Liver (tissue), 8 donors: ENCODE measurements at regions not wholly inside any gene's neighbourhood (a gene's known extent, or its start where the extent isn't known, plus 50 kb on each side); places are given as distances from the start of the nearest gene placed in this dataset.

Experiments used
- DNase-seq: peaks from one replicate; pipeline ENCODE4 v3.0.0-alpha.2; 2017; ENCODE audit warnings: low spot score
- H3K27ac ChIP-seq, 2 donors: one replicate each; pipeline ENCODE4 v1.7.0; 2013; ENCODE audit warnings: inconsistent platforms in 2 of 2, low read length in 2 of 2, control low read depth in 1 of 2, low read depth in 1 of 2, mild to moderate bottlenecking in 1 of 2
- H3K27me3 ChIP-seq, 4 donors: one replicate each; pipeline versions ENCODE4 v1.6.1 to v1.7.0; 2013; ENCODE audit warnings: low read length in 3 of 4, inconsistent platforms in 1 of 4, mild to moderate bottlenecking in 1 of 4, moderate library complexity in 1 of 4; ENCODE audit not compliant: control insufficient read depth in 4 of 4, insufficient read depth in 4 of 4
- H3K36me3 ChIP-seq, 4 donors: one replicate each; pipeline versions ENCODE4 v1.6.1 to v1.7.0; 2013; ENCODE audit warnings: low read length in 3 of 4, mild to moderate bottlenecking in 3 of 4, low read depth in 1 of 4, moderate library complexity in 1 of 4; ENCODE audit not compliant: control insufficient read depth in 4 of 4, insufficient read depth in 3 of 4
- H3K4me1 ChIP-seq, 4 donors: one replicate each; pipeline versions ENCODE4 v1.6.1 to v1.7.0; 2013; ENCODE audit warnings: low read length in 3 of 4, mild to moderate bottlenecking in 3 of 4, moderate library complexity in 1 of 4; ENCODE audit not compliant: control insufficient read depth in 4 of 4, insufficient read depth in 4 of 4
- H3K4me3 ChIP-seq, 3 donors: one replicate each; pipeline versions ENCODE4 v1.6.1 to v1.7.0; 2013; ENCODE audit warnings: low read length in 3 of 3, control low read depth in 1 of 3, low read depth in 1 of 3, mild to moderate bottlenecking in 1 of 3
- H3K9ac ChIP-seq, 2 donors: one replicate each; pipeline ENCODE4 v1.7.0; 2013; ENCODE audit warnings: low read length in 2 of 2, mild to moderate bottlenecking in 2 of 2, moderate library complexity in 2 of 2, control low read depth in 1 of 2, low read depth in 1 of 2
- H3K9me3 ChIP-seq, 4 donors: one replicate each; pipeline versions ENCODE4 v1.6.1 to v1.7.0; 2013; ENCODE audit warnings: low read length in 3 of 4; ENCODE audit not compliant: control insufficient read depth in 4 of 4
- CTCF ChIP-seq: fragments of 150-350 bp; IDR thresholded peaks from 2 replicates; pipeline ENCODE4 v1.5.1; 2017; ENCODE audit warnings: improper control_type of control experiment, low read depth, low read length; ENCODE audit not compliant: missing input control
- GABPA ChIP-seq, 2 donors: IDR thresholded peaks in 1 of 2; conservative IDR thresholded peaks in 1 of 2; 2 replicates each; pipeline ENCODE4 v1.6.1; 2016; ENCODE audit warnings: antibody characterized with exemption in 2 of 2, mild to moderate bottlenecking in 1 of 2, moderate library complexity in 1 of 2
- HNF4A ChIP-seq, 2 donors: conservative IDR thresholded peaks; 2 replicates each; pipeline ENCODE4 v1.6.1; 2016; ENCODE audit warnings: antibody characterized with exemption in 2 of 2, mild to moderate bottlenecking in 2 of 2
- JUND ChIP-seq, 2 donors: IDR thresholded peaks; 2 replicates each; pipeline ENCODE4 v1.6.1; 2016; ENCODE audit warnings: antibody characterized with exemption in 2 of 2
- NR2F2 ChIP-seq: IDR thresholded peaks from 2 replicates; pipeline ENCODE4 v1.6.1; 2016; ENCODE audit warnings: antibody characterized with exemption
- RAD21 ChIP-seq, 2 donors: IDR thresholded peaks; 2 replicates each; pipeline ENCODE4 v1.6.1; 2016; ENCODE audit warnings: antibody characterized with exemption in 2 of 2, mild to moderate bottlenecking in 2 of 2
- RXRA ChIP-seq, 2 donors: IDR thresholded peaks; 2 replicates each; pipeline ENCODE4 v1.6.1; 2017 to 2018; ENCODE audit warnings: antibody characterized with exemption in 2 of 2, mild to moderate bottlenecking in 1 of 2
- WGBS: extraction: QIAGEN DNeasy Blood & Tissue Kit; methylation state at CpG from one replicate; pipeline ENCODE4 v1.1.7; 2013; 5-methylcytosine and 5-hydroxymethylcytosine counted together
- TF ChIP-seq, protein P1 (sequence below): IDR thresholded peaks from 2 replicates; pipeline ENCODE4 v1.6.1; 2016; ENCODE audit warnings: antibody characterized with exemption
- TF ChIP-seq, protein P2 (sequence below): IDR thresholded peaks from 2 replicates; pipeline ENCODE4 v1.6.1; 2016; ENCODE audit warnings: antibody characterized with exemption
- donor health status: healthy.
- donor health status: healthy.
- donor health status: healthy.
- donor health status: healthy.
- donor health status: healthy.

DNA sequence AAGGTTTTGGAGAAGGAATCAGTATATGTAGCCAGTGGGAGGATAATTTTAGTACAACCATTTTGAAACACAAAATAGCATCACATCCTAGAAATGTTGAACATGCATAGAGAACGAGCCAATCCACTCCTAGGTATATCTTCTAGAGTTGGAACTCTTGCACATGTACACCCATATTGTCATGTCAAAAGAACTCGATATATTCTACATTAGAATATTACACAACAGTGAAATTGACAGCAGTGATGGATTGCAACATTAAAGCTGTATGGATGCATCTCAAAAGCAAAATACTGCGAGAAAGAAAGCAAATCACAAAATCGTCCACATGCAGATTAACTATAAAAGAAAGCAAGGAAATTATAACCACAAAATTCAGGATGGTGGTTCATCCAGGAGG is 159.3 kb upstream of the NEBL start:
- Histone ChIP-seq H3K27me3 (no peaks in the 10 kb centered on the region), H3K4me1 (no peaks in the 10 kb centered on the region), H3K27ac (no peak overlapping the region), H3K4me3 (no peak overlapping the region), H3K9me3 (peaks cover 0 to 5% (median 1%) of the 10 kb centered on the region in 4 donors), H3K36me3 (no peaks in the 10 kb centered on the region), H3K9ac (no peak overlapping the region)
- WGBS, result 82% methylated on average over 4 of the region's 4 CpGs
- DNase-seq, result no peak
- TF ChIP-seq, protein P1, sequence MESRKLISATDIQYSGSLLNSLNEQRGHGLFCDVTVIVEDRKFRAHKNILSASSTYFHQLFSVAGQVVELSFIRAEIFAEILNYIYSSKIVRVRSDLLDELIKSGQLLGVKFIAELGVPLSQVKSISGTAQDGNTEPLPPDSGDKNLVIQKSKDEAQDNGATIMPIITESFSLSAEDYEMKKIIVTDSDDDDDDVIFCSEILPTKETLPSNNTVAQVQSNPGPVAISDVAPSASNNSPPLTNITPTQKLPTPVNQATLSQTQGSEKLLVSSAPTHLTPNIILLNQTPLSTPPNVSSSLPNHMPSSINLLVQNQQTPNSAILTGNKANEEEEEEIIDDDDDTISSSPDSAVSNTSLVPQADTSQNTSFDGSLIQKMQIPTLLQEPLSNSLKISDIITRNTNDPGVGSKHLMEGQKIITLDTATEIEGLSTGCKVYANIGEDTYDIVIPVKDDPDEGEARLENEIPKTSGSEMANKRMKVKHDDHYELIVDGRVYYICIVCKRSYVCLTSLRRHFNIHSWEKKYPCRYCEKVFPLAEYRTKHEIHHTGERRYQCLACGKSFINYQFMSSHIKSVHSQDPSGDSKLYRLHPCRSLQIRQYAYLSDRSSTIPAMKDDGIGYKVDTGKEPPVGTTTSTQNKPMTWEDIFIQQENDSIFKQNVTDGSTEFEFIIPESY, result no peak

DNA sequence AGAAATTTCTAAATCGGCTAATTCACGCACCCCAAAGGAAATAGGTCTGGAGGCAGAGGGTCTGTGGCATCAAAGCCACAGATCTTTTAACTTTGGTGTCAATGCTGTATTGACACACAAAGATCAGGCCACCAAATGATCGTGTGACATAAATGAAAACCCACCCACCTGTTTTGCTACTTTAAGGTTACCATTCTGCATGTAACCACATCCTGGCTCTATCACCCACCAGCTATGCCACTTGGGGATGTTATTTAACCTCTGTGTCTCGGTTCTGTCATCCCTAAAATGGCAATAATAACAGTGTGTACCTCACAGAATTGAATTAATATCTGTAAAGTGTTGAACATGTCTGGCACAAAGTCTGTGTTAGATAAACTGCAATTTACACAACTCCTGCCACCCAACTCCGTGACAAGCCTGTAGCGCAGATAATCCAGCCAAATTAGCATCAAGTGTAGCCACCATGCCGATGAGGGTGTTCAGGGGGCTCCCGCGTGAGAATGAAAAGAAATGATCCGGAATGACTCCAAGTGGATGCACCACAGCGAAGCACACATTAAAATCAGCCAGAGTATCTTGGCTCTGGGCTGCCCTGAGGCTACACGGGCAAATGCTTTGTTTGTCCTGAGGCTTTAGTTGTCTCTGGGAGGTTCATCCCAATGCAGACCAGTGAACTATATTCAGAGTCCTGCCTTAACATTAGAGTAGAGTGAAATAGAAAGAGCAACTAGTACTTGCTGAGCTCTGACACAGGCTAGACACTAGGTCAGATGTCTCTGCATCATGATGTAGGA is 158.4 kb upstream of the NEBL start:
- H3K36me3 ChIP-seq, result no peaks in the 10 kb centered on the region
- H3K27me3 ChIP-seq, result no peaks in the 10 kb centered on the region
- no peak overlapping the region for H3K9ac ChIP-seq
- H3K27ac ChIP-seq, result no peak overlapping the region
- H3K4me1 ChIP-seq, result no peaks in the 10 kb centered on the region
- peaks cover 0 to 5% (median 1%) of the 10 kb centered on the region in 4 donors for H3K9me3 ChIP-seq
- no peak for TF ChIP-seq RXRA (IDR thresholded peaks at IDR 0.05)
- DNase-seq, result no peak
- WGBS, result 85% methylated on average over 12 of the region's 12 CpGs
- H3K4me3 ChIP-seq, result no peak overlapping the region

GRCh38 chr10:21053953-21054690 is 157.0 kb upstream of the NEBL start:
- Histone ChIP-seq H3K27me3 (no peaks in the 10 kb centered on the region), H3K9ac (no peak overlapping the region), H3K4me3 (no peak overlapping the region), H3K9me3 (peaks cover 0 to 3% (median under 1%) of the 10 kb centered on the region in 4 donors), H3K27ac (no peak overlapping the region), H3K4me1 (no peaks in the 10 kb centered on the region), H3K36me3 (no peaks in the 10 kb centered on the region)
- TF ChIP-seq NR2F2, result no peak
- no peak for TF ChIP-seq HNF4A (conservative IDR thresholded peaks at IDR 0.05)
- TF ChIP-seq JUND (IDR thresholded peaks at IDR 0.05), result no peak
- no peak for TF ChIP-seq RXRA (IDR thresholded peaks at IDR 0.05)
- TF ChIP-seq, protein P2, sequence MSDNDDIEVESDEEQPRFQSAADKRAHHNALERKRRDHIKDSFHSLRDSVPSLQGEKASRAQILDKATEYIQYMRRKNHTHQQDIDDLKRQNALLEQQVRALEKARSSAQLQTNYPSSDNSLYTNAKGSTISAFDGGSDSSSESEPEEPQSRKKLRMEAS, result no peak
- TF ChIP-seq GABPA (IDR thresholded peaks at IDR 0.05 in 1 of 2, conservative IDR thresholded peaks at IDR 0.05 in 1 of 2), result no peak
- no peak for DNase-seq
- 85% methylated on average over 9 of the region's 9 CpGs for WGBS

DNA sequence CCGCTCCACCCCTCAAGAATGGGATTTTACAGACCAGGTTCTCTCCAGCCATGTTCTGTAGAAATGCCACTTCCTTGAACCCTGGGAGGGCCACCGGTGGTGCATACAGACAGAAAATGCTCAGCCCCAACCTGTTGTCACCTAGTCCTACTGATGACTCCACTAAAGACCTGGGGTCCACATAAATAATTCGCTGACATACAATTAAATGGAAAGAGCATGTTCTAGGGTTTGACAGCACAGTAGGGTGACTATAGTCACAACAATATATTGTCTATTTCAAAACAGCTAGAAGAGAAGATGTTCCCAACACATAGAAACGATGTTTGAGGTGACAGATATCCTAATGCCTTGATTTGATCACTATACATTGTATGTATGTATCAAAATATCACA is 155.6 kb upstream of the NEBL start:
- Histone ChIP-seq H3K36me3 (no peaks in the 10 kb centered on the region), H3K4me3 (no peak overlapping the region), H3K9ac (no peak overlapping the region), H3K9me3 (no peaks in the 10 kb centered on the region), H3K27me3 (no peaks in the 10 kb centered on the region), H3K4me1 (no peaks in the 10 kb centered on the region), H3K27ac (no peak overlapping the region)
- DNase-seq, result no peak
- 90% methylated on average over 4 of the region's 4 CpGs for WGBS
- TF ChIP-seq RAD21 (IDR thresholded peaks at IDR 0.05) (no peak), RXRA (IDR thresholded peaks at IDR 0.05) (no peak), CTCF (no peak)
- TF ChIP-seq, protein P2, result no peak
- TF ChIP-seq, protein P1, result no peak
